ENCODE measurements at regions not wholly inside any gene's neighbourhood (a gene's known extent, or its start where the extent isn't known, plus 50 kb on each side); places are given as distances from the start of the nearest gene placed in this dataset.

- H3K4me3 ChIP-seq (ENCODE audit: low read length): no peak overlapping the region
- TF ChIP-seq ZNF274 (IDR thresholded peaks at IDR 0.05; ENCODE audit: low read depth, low read length): no peak
Measured at GRCh38 chr19:28046932-28047331, 1166.0 kb downstream of the UQCRFS1 start.

GRCh38 chr19:28045621-28046020, 1167.3 kb downstream of the UQCRFS1 start:
- TF ChIP-seq ZNF274 (IDR thresholded peaks at IDR 0.05; ENCODE audit: low read depth, low read length): no peak
- no peak overlapping the region for H3K4me3 ChIP-seq (ENCODE audit: low read length)

- no peak for TF ChIP-seq ZNF274 (IDR thresholded peaks at IDR 0.05; ENCODE audit: low read depth, low read length)
- no peak overlapping the region for H3K4me3 ChIP-seq (ENCODE audit: low read length)
Measured at GRCh38 chr19:28044477-28044876, 1168.5 kb downstream of the UQCRFS1 start.

GRCh38 chr19:28042516-28042915, 1170.4 kb downstream of the UQCRFS1 start:
- no peak for TF ChIP-seq ZNF274 (IDR thresholded peaks at IDR 0.05; ENCODE audit: low read depth, low read length)
- H3K4me3 ChIP-seq (ENCODE audit: low read length): no peak overlapping the region

- TF ChIP-seq ZNF274 (IDR thresholded peaks at IDR 0.05; ENCODE audit: low read depth, low read length): no peak
- H3K4me3 ChIP-seq (ENCODE audit: low read length): no peak overlapping the region
Measured at GRCh38 chr19:28039677-28040381, 1173.1 kb downstream of the UQCRFS1 start.

- TF ChIP-seq ZNF274 (IDR thresholded peaks at IDR 0.05; ENCODE audit: low read depth, low read length): no peak
- no peak overlapping the region for H3K4me3 ChIP-seq (ENCODE audit: low read length)
Measured at GRCh38 chr19:28037186-28037585, 1175.8 kb downstream of the UQCRFS1 start.

- H3K4me3 ChIP-seq (ENCODE audit: low read length): no peak overlapping the region
- no peak for TF ChIP-seq ZNF274 (IDR thresholded peaks at IDR 0.05; ENCODE audit: low read depth, low read length)
Measured at GRCh38 chr19:28036486-28036885, 1176.5 kb downstream of the UQCRFS1 start.

- TF ChIP-seq ZNF274 (IDR thresholded peaks at IDR 0.05; ENCODE audit: low read depth, low read length): no peak
Measured at GRCh38 chr19:28034936-28035335, 1178.0 kb downstream of the UQCRFS1 start.

GRCh38 chr19:28028881-28029444, 1184.0 kb downstream of the UQCRFS1 start:
- no peak for TF ChIP-seq ZNF274 (IDR thresholded peaks at IDR 0.05; ENCODE audit: low read depth, low read length)
- H3K4me3 ChIP-seq (ENCODE audit: low read length): no peak overlapping the region

More at GRCh38 chr19:28034936-28035335, 1178.0 kb downstream of the UQCRFS1 start:
- no peak overlapping the region for H3K4me3 ChIP-seq (ENCODE audit: low read length)

- no peak overlapping the region for H3K4me3 ChIP-seq (ENCODE audit: low read length)
- TF ChIP-seq ZNF274 (IDR thresholded peaks at IDR 0.05; ENCODE audit: low read depth, low read length): no peak
Measured at GRCh38 chr19:28027116-28027515, 1185.8 kb downstream of the UQCRFS1 start.

GRCh38 chr19:28026636-28027035, 1186.3 kb downstream of the UQCRFS1 start:
- TF ChIP-seq ZNF274 (IDR thresholded peaks at IDR 0.05; ENCODE audit: low read depth, low read length): no peak
- H3K4me3 ChIP-seq (ENCODE audit: low read length): no peak overlapping the region

- no peak overlapping the region for H3K4me3 ChIP-seq (ENCODE audit: low read length)
- TF ChIP-seq ZNF274 (IDR thresholded peaks at IDR 0.05; ENCODE audit: low read depth, low read length): no peak
Measured at GRCh38 chr19:28024920-28025319, 1188.0 kb downstream of the UQCRFS1 start.

- no peak for TF ChIP-seq ZNF274 (IDR thresholded peaks at IDR 0.05; ENCODE audit: low read depth, low read length)
- no peak overlapping the region for H3K4me3 ChIP-seq (ENCODE audit: low read length)
Measured at GRCh38 chr19:28023064-28023463, 1189.9 kb downstream of the UQCRFS1 start.

GRCh38 chr19:28022506-28022905, 1190.4 kb downstream of the UQCRFS1 start:
- TF ChIP-seq ZNF274 (IDR thresholded peaks at IDR 0.05; ENCODE audit: low read depth, low read length): no peak
- H3K4me3 ChIP-seq (ENCODE audit: low read length): no peak overlapping the region

All from GM08714 (cell line).